ENCODE measurements at regions not wholly inside any gene's neighbourhood (a gene's known extent, or its start where the extent isn't known, plus 50 kb on each side); places are given as distances from the start of the nearest gene placed in this dataset.

DNA sequence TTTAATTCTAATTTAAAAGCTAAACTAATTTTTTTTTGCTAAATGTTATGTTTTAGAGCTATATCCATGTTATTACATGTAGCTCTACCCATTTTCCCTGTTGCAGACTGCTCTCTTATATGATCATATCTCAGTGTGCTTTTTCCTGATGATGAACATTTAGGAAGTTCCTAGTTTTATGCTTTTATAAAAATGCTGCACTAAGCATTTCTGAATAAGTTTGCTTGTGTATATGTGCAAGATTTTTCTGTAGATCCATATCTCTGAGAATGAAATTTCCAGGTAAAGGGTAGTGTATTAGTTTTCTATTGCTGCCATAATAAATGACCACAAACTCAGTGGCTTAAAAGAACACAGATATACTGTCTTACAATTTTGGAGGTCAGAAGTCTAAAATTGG lies 374.4 kb upstream of the E2F7 start:
- H3K36me3 ChIP-seq (replicated peaks in 1 of 2) = no peaks in the 10 kb centered on the region
- H3K9me3 ChIP-seq (replicated peaks in 1 of 3) = no peaks in the 10 kb centered on the region
- H3K27ac ChIP-seq = no peak overlapping the region
- intact Hi-C loops (cut with DNase I) = no loop called here
- no peak for DNase-seq
- H3K4me3 ChIP-seq = no peak overlapping the region
- H3K4me1 ChIP-seq (replicated peaks in 1 of 2) = no peaks in the 10 kb centered on the region
- no peaks in the 10 kb centered on the region for H3K27me3 ChIP-seq
- no peak for TF ChIP-seq CTCF (IDR thresholded peaks at IDR 0.05)
- TF ChIP-seq POLR2A (IDR thresholded peaks at IDR 0.05) = no peak

DNA sequence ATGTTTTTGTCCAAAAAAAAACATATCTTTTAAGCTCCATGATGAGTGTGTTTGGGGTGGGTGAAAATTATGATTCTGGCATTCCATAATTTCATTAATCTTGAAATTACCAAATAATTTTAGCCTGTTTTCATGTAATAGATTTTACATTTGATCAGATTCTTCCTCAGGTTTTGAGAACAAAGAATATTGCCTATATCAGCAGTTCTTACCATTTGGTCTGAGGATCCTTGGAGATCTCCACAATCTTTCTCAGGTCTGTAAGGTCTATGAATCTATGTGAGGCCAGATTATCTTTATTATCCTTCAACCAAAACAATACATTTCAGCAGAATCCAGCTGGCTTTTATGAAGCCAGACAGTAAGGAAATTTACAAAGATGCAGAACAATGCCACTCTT lies 373.3 kb upstream of the E2F7 start:
- TF ChIP-seq CTCF (IDR thresholded peaks at IDR 0.05) = no peak
- TF ChIP-seq POLR2A (IDR thresholded peaks at IDR 0.05) = no peak
- no peaks in the 10 kb centered on the region for H3K36me3 ChIP-seq (replicated peaks in 1 of 2)
- intact Hi-C loops (cut with DNase I) = no loop called here

GRCh38 chr12:77437206-77437605 lies 371.8 kb upstream of the E2F7 start:
- intact Hi-C loops (cut with DNase I) = no loop called here
- Histone ChIP-seq H3K9me3 (replicated peaks in 1 of 3) (no peaks in the 10 kb centered on the region), H3K4me3 (no peak overlapping the region), H3K27ac (no peak overlapping the region), H3K4me1 (replicated peaks in 1 of 2) (no peaks in the 10 kb centered on the region), H3K27me3 (no peaks in the 10 kb centered on the region), H3K36me3 (replicated peaks in 1 of 2) (no peaks in the 10 kb centered on the region)
- TF ChIP-seq POLR2A (IDR thresholded peaks at IDR 0.05) (no peak), CTCF (IDR thresholded peaks at IDR 0.05) (no peak)
- DNase-seq = no peak
- 65 to 74% (median 70%) methylated on average over 5 of the region's 5 CpGs for WGBS, 4 donors

More for the DNA sequence above, 373.3 kb upstream of the E2F7 start:
- no peak overlapping the region for H3K4me3 ChIP-seq
- DNase-seq = no peak
- H3K9me3 ChIP-seq (replicated peaks in 1 of 3) = no peaks in the 10 kb centered on the region
- no peaks in the 10 kb centered on the region for H3K4me1 ChIP-seq (replicated peaks in 1 of 2)
- no peaks in the 10 kb centered on the region for H3K27me3 ChIP-seq
- H3K27ac ChIP-seq = no peak overlapping the region

DNA sequence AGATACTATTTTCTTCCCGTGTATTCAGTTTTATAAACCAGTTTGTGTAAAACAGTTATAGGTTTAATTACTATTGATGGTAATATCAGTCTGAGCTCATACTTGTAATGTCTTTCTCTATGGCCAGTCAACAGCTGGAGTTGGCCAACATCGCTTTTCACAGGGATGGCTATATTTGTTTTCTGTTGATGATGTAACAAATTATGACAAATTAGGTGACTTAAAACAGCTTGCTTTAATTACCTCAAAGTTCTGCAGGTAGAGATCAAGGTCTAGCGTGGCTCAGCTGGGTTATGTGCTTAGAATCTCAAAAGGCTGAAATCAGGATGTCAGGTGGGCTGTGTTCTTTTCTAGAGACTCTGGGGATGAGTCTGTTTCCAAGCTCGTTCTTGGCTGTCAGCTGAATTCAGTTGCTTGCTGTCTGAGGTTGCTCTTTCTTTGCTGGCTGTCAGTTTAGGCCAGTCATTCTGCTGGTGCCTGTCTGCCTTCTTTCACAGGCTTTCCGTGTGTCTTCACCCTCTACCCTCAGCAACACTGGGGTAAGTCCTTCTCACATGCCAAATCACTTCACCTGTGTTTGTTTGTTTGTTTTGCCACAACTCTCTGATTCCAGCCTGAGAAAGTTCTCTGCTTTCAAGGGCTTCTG lies 370.2 kb upstream of the E2F7 start:
- WGBS, 4 donors = 56 to 64% (median 59%) methylated on average over 5 of the region's 5 CpGs
- H3K27me3 ChIP-seq = no peaks in the 10 kb centered on the region
- DNase-seq = no peak
- no peaks in the 10 kb centered on the region for H3K36me3 ChIP-seq (replicated peaks in 1 of 2)
- no peak overlapping the region for H3K4me3 ChIP-seq
- H3K27ac ChIP-seq = no peak overlapping the region
- no peak for TF ChIP-seq POLR2A (IDR thresholded peaks at IDR 0.05)
- TF ChIP-seq CTCF (IDR thresholded peaks at IDR 0.05) = no peak
- H3K4me1 ChIP-seq (replicated peaks in 1 of 2) = no peaks in the 10 kb centered on the region
- intact Hi-C loops (cut with DNase I) = no loop called here
- H3K9me3 ChIP-seq (replicated peaks in 1 of 3) = no peaks in the 10 kb centered on the region

Measured in adrenal gland (tissue), 9 donors.